ENCODE measurements at regions not wholly inside any gene's neighbourhood (a gene's known extent, or its start where the extent isn't known, plus 50 kb on each side); places are given as distances from the start of the nearest gene placed in this dataset.

DNA sequence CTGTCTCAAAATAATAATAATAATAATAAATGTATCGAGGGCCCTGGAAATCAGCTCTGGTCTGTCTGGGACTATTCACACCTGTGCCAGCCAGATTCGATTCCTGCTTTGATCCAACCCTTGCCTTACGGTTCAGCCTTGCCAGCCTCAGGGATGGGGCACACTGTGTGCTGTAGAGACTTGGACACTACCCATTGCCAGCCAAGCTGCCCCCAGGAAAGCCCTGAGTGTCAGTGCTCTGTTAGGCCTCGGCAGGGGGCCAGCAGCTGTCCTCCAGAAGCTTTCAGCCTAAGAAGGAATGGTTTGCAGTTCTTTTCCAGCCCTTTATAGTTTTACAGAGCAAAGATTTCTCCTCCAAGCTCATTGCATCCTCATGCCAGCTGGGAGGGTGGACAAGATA, 96.2 kb upstream of the RUNX3 start:
- TF ChIP-seq, protein P1, sequence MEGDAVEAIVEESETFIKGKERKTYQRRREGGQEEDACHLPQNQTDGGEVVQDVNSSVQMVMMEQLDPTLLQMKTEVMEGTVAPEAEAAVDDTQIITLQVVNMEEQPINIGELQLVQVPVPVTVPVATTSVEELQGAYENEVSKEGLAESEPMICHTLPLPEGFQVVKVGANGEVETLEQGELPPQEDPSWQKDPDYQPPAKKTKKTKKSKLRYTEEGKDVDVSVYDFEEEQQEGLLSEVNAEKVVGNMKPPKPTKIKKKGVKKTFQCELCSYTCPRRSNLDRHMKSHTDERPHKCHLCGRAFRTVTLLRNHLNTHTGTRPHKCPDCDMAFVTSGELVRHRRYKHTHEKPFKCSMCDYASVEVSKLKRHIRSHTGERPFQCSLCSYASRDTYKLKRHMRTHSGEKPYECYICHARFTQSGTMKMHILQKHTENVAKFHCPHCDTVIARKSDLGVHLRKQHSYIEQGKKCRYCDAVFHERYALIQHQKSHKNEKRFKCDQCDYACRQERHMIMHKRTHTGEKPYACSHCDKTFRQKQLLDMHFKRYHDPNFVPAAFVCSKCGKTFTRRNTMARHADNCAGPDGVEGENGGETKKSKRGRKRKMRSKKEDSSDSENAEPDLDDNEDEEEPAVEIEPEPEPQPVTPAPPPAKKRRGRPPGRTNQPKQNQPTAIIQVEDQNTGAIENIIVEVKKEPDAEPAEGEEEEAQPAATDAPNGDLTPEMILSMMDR (IDR thresholded peaks at IDR 0.05; ENCODE audit: low read length, missing control alignments) = no peak
- no peak for DNase-seq (ENCODE audit: low read depth)
- no peak overlapping the region for H3K4me3 ChIP-seq (replicated peaks; ENCODE audit: low read depth, low read length)

DNA sequence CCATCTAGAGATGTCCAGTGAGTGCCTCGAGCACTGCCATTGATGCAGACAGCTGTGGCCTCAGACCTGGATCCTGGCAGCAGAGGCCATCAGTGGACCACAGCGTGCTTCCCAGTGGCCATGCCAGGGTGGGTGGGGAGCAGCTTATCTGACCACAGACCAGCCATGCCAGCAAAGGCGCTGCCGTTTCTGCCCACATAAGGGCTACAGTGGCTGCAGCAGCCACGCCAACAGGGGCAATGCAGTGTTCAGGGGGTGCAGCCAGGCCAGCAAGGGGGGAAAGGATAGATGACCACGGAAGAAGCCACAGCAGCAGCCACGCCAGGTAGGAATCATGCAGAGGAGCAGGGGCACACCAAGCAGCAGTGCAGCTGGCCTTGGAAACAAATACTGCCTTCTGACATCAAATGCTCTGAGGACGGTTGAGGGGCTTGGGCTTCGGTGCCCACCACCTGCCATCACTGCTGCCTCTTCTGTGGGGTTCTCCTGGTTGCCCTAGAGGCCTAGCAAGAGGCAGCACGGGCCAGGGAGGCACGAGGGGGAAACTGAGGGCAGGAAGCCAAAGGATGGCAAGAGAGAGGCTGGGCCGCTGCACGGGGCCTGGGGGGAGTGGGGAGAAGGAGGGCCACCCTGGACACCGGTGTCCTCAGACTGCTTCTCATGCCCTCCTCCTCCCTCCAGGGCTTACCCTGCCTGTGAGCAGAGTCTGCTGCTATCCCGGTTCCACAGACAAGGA, 94.7 kb upstream of the RUNX3 start:
- TF ChIP-seq, protein P1 (IDR thresholded peaks at IDR 0.05; ENCODE audit: low read length, missing control alignments) = no peak
- DNase-seq (ENCODE audit: low read depth) = no peak
- H3K4me3 ChIP-seq (replicated peaks; ENCODE audit: low read depth, low read length) = no peak overlapping the region

DNA sequence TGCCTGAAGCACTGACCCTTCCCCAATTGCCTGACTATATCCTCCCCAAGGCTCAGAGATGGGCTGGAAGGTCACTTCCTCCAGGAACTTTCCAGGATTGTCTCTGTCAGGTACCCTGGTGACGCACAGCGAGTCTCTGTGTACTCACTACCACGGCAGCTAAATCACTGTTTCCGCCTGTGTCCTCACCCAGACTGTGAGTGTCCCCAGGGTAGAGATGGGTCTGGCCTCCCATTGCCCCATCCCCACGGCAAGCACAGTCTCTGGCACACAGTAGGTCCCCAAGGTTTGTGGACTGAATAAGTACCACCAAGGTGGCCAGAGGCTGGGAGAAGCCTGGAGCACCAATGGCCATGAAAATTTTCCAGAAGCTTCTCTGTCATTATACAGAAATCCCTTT, 93.8 kb upstream of the RUNX3 start:
- H3K4me3 ChIP-seq (replicated peaks; ENCODE audit: low read depth, low read length) = no peak overlapping the region
- DNase-seq (ENCODE audit: low read depth) = no peak
- TF ChIP-seq, protein P1 (IDR thresholded peaks at IDR 0.05; ENCODE audit: low read length, missing control alignments) = no peak

DNA sequence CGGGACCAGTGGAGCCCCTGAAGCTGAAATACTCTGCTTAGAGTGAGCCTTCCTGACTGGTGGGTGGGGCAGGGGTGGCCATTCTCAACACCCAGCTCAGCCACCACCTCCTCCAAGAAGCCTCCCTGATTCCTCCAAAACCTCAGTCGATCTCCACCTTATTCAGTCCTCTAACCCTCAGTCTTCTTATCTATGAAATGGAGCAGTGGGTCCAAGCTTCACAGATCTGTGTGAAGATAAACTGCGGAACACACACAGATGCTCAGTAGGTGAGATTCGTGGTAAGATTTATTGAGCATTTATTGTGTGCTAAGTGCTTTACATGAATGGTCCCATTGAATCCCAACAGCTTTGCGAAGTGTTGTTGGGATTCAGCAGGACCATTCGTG, 93.1 kb upstream of the RUNX3 start:
- H3K4me3 ChIP-seq (replicated peaks; ENCODE audit: low read depth, low read length) = no peak overlapping the region
- TF ChIP-seq, protein P1 (IDR thresholded peaks at IDR 0.05; ENCODE audit: low read length, missing control alignments) = no peak

DNA sequence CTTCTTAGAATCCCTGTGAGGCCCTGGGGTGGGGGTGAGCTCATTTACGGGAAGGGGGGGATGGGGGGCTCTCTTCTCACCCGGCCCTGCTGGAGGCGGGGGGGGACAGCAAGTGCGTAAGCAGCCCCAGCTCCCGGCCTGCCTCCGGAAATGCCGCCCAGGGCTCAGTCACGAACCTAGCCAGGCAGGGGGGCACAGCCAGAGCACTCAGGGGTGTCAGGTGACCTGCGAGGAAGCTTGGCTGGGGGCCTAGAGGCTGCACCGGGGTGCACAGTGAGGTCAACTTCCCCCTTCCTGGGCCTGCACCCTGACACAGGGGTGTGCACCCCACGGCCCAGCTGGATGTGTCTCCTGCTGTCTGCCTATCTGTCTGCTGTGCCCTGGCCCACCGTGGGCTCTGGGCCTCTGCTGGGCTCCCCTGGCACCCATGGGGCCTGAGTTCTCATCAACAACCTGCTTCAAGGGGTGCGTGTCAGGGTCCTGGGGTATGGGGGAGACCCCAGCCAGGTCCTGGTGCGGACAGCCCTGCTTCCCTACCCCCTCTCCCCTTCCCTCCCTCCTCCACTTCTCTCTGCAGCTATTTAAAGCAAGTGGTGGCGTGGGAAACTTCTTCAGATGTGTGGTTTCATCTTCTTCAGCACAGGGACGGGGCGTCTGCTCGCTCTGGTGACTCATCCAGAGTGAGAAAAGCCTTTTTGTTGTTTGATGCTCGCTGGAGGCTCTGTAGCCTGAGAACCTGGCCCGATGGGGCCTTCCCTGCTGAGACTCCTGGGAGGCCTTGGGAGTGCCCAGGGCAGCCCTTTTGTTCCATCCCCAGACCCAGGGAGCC, 92.5 kb upstream of the RUNX3 start:
- H3K4me3 ChIP-seq (replicated peaks; ENCODE audit: low read depth, low read length) = peak overlapping the region; percentile 11
- TF ChIP-seq, protein P1 (IDR thresholded peaks at IDR 0.05; ENCODE audit: low read length, missing control alignments) = no peak

More for the DNA sequence above, 93.1 kb upstream of the RUNX3 start:
- no peak for DNase-seq (ENCODE audit: low read depth)

DNA sequence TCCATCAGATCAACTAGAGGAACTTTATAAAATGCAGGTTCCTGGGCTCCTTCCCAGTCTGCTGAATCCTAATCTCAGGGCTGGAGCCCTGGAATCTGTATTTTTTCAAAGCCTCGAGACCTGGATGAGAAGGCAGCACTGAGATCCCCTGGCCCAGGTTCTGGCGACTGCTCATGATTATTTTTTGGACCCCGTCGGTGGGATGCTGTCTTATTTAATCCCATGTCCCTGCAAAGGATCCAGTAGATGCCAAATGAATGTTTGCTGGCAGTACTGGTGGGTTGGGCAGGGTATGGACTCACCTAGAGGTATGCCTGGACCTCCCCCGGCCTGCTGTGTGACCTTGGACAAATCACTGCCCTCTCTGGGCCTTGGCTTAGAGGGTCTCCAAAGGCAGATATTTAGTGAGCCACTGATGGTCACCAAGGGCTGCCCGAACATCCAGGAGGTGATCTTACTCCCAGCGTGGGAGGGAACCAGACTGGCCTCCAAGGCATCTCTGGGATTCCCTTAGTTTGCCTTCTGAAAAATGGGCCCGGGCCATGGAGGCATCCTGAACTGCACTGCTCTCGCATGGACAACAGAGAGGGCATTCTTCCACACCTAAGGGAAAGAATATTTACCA, 91.6 kb upstream of the RUNX3 start:
- no peak overlapping the region for H3K4me3 ChIP-seq (replicated peaks; ENCODE audit: low read depth, low read length)
- TF ChIP-seq, protein P1 (IDR thresholded peaks at IDR 0.05; ENCODE audit: low read length, missing control alignments) = no peak
- DNase-seq (ENCODE audit: low read depth) = no peak

More for the DNA sequence above, 92.5 kb upstream of the RUNX3 start:
- DNase-seq (ENCODE audit: low read depth) = peak; percentile 96
